OCI-LY1 (cell line): ENCODE measurements at regions not wholly inside any gene's neighbourhood (a gene's known extent, or its start where the extent isn't known, plus 50 kb on each side); places are given as distances from the start of the nearest gene placed in this dataset.

Source experiments
- H2AFZ ChIP-seq: fragments of 200-600 bp; sonication (generic), shearing (Covaris generic); 2 replicates; pipeline ENCODE4 v1.6.0; 2014; ENCODE audit warnings: antibody characterized with exemption, mild to moderate bottlenecking, low read length
- H3F3A ChIP-seq: fragments of 200-600 bp; sonication (generic), shearing (Covaris generic); 2 replicates; pipeline ENCODE4 v1.6.0; 2014; ENCODE audit warnings: mild to moderate bottlenecking, antibody characterized with exemption, low read length, moderate library complexity; ENCODE audit not compliant: insufficient read depth
- H3K27ac ChIP-seq: fragments of 200-600 bp; sonication (generic); 2 replicates; pipeline ENCODE4 v1.5.1; 2014; ENCODE audit warnings: low read length, mixed run types, mild to moderate bottlenecking, low read depth; ENCODE audit not compliant: poor library complexity, severe bottlenecking
- H3K27me3 ChIP-seq: fragments of 200-600 bp; sonication (generic); 2 replicates; pipeline ENCODE4 v1.6.0; 2014; ENCODE audit warnings: antibody characterized with exemption, mild to moderate bottlenecking, low read length, moderate library complexity; ENCODE audit not compliant: insufficient read depth
- H3K36me3 ChIP-seq: fragments of 200-600 bp; sonication (generic); 2 replicates; pipeline ENCODE4 v1.6.1; 2014; ENCODE audit warnings: mild to moderate bottlenecking, antibody characterized with exemption, low read length, moderate library complexity, mixed read lengths; ENCODE audit not compliant: insufficient read depth
- H3K4me1 ChIP-seq: fragments of 200-600 bp; sonication (generic); 2 replicates; pipeline ENCODE4 v1.5.1; 2014; ENCODE audit warnings: mild to moderate bottlenecking, low read length, moderate library complexity; ENCODE audit not compliant: insufficient read depth, severe bottlenecking
- H3K4me2 ChIP-seq: fragments of 200-600 bp; sonication (generic), shearing (Covaris generic); 2 replicates; pipeline ENCODE4 v1.6.1; 2014; ENCODE audit warnings: low read length
- H3K4me3 ChIP-seq: fragments of 200-600 bp; sonication (generic); 2 replicates; pipeline ENCODE4 v1.5.1; 2014; ENCODE audit warnings: low read length, low read depth, mild to moderate bottlenecking, mixed read lengths; ENCODE audit not compliant: poor library complexity, severe bottlenecking
- H3K79me2 ChIP-seq: fragments of 200-600 bp; shearing (Covaris generic); 2 replicates; pipeline ENCODE4 v1.6.1; 2016; ENCODE audit warnings: mixed run types, low read length, mixed read lengths; ENCODE audit not compliant: insufficient read depth
- H3K9ac ChIP-seq: fragments of 200-600 bp; sonication (generic), shearing (Covaris generic); 2 replicates; pipeline ENCODE4 v1.6.1; 2014; ENCODE audit warnings: mild to moderate bottlenecking, low read length, mixed read lengths
- H3K9me2 ChIP-seq: fragments of 200-600 bp; sonication (generic), shearing (Covaris generic); 2 replicates; pipeline ENCODE4 v1.6.1; 2014; ENCODE audit warnings: low read depth, mild to moderate bottlenecking, low read length, mixed read lengths
- H3K9me3 ChIP-seq: fragments of 200-600 bp; shearing (Covaris generic); 2 replicates; pipeline ENCODE4 v1.6.1; 2014; ENCODE audit warnings: low read length, mixed read lengths
- H4K20me1 ChIP-seq: fragments of 200-600 bp; sonication (generic), shearing (Covaris generic); 2 replicates; pipeline ENCODE4 v1.6.0; 2016; ENCODE audit warnings: mild to moderate bottlenecking, low read length; ENCODE audit not compliant: insufficient read depth
- EZH2 ChIP-seq: fragments of 200-600 bp; sonication (generic), shearing (Covaris generic); IDR thresholded peaks from 2 replicates; pipeline ENCODE4 v1.8.0; 2017; ENCODE audit warnings: borderline replicate concordance, mixed run types, mild to moderate bottlenecking, antibody characterized with exemption, low read length, moderate library complexity, mixed read lengths
- TF ChIP-seq, protein P1 (sequence below): fragments of 200-600 bp; sonication (generic), shearing (Covaris generic); IDR thresholded peaks from 2 replicates; pipeline ENCODE4 v1.5.1; 2017; ENCODE audit warnings: mild to moderate bottlenecking, antibody characterized with exemption, low read length, moderate library complexity, mixed read lengths

GRCh38 chr4:72959411-72959810, 110.1 kb downstream of the COX18 start:
- Histone ChIP-seq H3K4me1 (no peaks in the 10 kb centered on the region), H3K27me3 (no peaks in the 10 kb centered on the region), H3K79me2 (no peaks in the 10 kb centered on the region), H3K4me3 (no peak overlapping the region), H4K20me1 (no peaks in the 10 kb centered on the region), H2AFZ (no peak overlapping the region), H3K9me3 (no peaks in the 10 kb centered on the region), H3F3A (no peaks in the 10 kb centered on the region), H3K9me2 (no peaks in the 10 kb centered on the region), H3K4me2 (no peak overlapping the region), H3K36me3 (no peaks in the 10 kb centered on the region), H3K9ac (no peak overlapping the region), H3K27ac (no peak overlapping the region)
- TF ChIP-seq, protein P1, sequence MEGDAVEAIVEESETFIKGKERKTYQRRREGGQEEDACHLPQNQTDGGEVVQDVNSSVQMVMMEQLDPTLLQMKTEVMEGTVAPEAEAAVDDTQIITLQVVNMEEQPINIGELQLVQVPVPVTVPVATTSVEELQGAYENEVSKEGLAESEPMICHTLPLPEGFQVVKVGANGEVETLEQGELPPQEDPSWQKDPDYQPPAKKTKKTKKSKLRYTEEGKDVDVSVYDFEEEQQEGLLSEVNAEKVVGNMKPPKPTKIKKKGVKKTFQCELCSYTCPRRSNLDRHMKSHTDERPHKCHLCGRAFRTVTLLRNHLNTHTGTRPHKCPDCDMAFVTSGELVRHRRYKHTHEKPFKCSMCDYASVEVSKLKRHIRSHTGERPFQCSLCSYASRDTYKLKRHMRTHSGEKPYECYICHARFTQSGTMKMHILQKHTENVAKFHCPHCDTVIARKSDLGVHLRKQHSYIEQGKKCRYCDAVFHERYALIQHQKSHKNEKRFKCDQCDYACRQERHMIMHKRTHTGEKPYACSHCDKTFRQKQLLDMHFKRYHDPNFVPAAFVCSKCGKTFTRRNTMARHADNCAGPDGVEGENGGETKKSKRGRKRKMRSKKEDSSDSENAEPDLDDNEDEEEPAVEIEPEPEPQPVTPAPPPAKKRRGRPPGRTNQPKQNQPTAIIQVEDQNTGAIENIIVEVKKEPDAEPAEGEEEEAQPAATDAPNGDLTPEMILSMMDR, result no peak
- TF ChIP-seq EZH2, result no peak

DNA sequence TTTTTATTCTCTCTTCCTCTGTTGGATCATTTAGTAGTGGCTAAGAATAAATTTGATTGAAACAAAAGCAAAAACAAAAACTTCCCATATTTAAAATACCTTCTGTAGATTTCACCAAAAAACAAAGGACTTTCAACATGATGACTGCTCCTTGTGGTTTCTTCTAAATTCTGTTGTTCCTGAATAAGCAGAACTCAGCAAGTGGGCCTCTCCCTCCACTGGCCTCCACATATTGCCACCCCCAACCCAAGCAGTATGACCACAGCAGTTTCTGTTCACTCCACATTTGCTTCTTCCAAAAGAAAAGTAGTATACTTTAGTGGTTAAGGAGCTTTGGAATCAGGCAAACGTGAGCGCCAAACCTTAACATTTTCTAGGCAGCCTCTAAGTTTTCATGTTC, 114.7 kb downstream of the COX18 start:
- no peaks in the 10 kb centered on the region for H3K36me3 ChIP-seq
- no peaks in the 10 kb centered on the region for H3F3A ChIP-seq
- no peaks in the 10 kb centered on the region for H3K9me2 ChIP-seq
- no peaks in the 10 kb centered on the region for H3K27me3 ChIP-seq
- H4K20me1 ChIP-seq, result no peaks in the 10 kb centered on the region
- no peak overlapping the region for H3K9ac ChIP-seq
- no peaks in the 10 kb centered on the region for H3K4me1 ChIP-seq
- H2AFZ ChIP-seq, result no peak overlapping the region
- no peak overlapping the region for H3K4me2 ChIP-seq
- TF ChIP-seq EZH2, result no peak
- TF ChIP-seq, protein P1, result no peak
- no peak overlapping the region for H3K27ac ChIP-seq
- H3K79me2 ChIP-seq, result no peaks in the 10 kb centered on the region
- no peaks in the 10 kb centered on the region for H3K9me3 ChIP-seq
- no peak overlapping the region for H3K4me3 ChIP-seq

DNA sequence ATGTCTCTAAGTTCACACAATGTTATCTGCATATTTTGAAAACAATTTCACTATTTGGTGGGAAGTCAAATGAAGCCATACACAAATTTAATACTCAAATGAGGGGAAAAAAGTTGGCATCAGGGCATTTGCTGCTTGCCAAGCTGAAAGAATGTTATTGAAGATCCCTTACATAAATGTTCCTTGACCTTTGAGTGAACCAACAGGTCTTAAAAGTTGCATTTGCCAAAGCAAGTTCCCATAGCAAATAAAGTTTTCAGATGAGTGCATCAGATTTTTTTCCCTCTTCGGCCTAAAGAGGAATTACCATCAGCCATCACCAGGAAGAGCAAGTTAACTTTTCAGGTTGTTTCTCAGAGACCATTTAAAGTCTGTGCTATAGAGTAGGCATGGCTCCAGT, 115.9 kb downstream of the COX18 start:
- H3K9me2 ChIP-seq, result no peaks in the 10 kb centered on the region
- H2AFZ ChIP-seq, result no peak overlapping the region
- TF ChIP-seq EZH2, result no peak
- TF ChIP-seq, protein P1, result no peak
- H4K20me1 ChIP-seq, result no peaks in the 10 kb centered on the region
- no peak overlapping the region for H3K27ac ChIP-seq
- H3F3A ChIP-seq, result no peaks in the 10 kb centered on the region
- H3K27me3 ChIP-seq, result no peaks in the 10 kb centered on the region
- no peaks in the 10 kb centered on the region for H3K4me1 ChIP-seq
- no peak overlapping the region for H3K4me2 ChIP-seq
- no peaks in the 10 kb centered on the region for H3K79me2 ChIP-seq
- no peak overlapping the region for H3K4me3 ChIP-seq
- H3K9me3 ChIP-seq, result no peaks in the 10 kb centered on the region
- no peak overlapping the region for H3K9ac ChIP-seq
- no peaks in the 10 kb centered on the region for H3K36me3 ChIP-seq
